Keratinocyte (primary cell): ENCODE measurements at regions not wholly inside any gene's neighbourhood (a gene's known extent, or its start where the extent isn't known, plus 50 kb on each side); places are given as distances from the start of the nearest gene placed in this dataset.

Experiments
- DNase-seq: peaks from one replicate; pipeline ENCODE4 v3.0.0-alpha.2; 2011; ENCODE audit warnings: low read depth, missing footprints, low spot score
- FAIRE-seq: peaks from 2 replicates; lab custom pipeline; 2011; peaks lifted over from hg19 to GRCh38; lab: Jason Lieb, UNC
- H2AFZ ChIP-seq: 2 replicates; pipeline ENCODE4 v1.6.0; 2012; ENCODE audit warnings: low read length, control low read depth, inconsistent platforms; ENCODE audit not compliant: control insufficient read depth
- H3K27ac ChIP-seq: 2 replicates; pipeline ENCODE4 v1.5.1; 2011; ENCODE audit warnings: low read length; ENCODE audit not compliant: control insufficient read depth, insufficient read depth
- H3K27me3 ChIP-seq: 3 replicates; pipeline ENCODE4 v1.6.0; 2011; ENCODE audit warnings: low read length; ENCODE audit not compliant: control insufficient read depth, insufficient read depth; ENCODE audit errors: extremely low read depth
- H3K36me3 ChIP-seq, 2 experiments: 2 replicates in 1 of 2; 3 replicates in 1 of 2; pipeline ENCODE4 v1.5.1; 2011; ENCODE audit warnings: low read length in 2 of 2, mild to moderate bottlenecking in 1 of 2; ENCODE audit not compliant: control insufficient read depth in 2 of 2, insufficient read depth in 2 of 2; ENCODE audit errors: extremely low read depth in 1 of 2
- H3K4me1 ChIP-seq: 3 replicates; pipeline ENCODE4 v1.5.1; 2011; ENCODE audit warnings: low read length; ENCODE audit not compliant: control insufficient read depth, insufficient read depth; ENCODE audit errors: extremely low read depth
- H3K4me2 ChIP-seq: 3 replicates; pipeline ENCODE4 v1.6.0; 2011; ENCODE audit warnings: low read depth, low read length; ENCODE audit not compliant: control insufficient read depth, insufficient read depth; ENCODE audit errors: extremely low read depth
- H3K4me3 ChIP-seq, 3 experiments: fragments of 200-600 bp in 1 of 3; sonication (generic) in 1 of 3; 2 replicates in 2 of 3; 3 replicates in 1 of 3; pipeline ENCODE4 v1.5.1; 2011 to 2016; ENCODE audit warnings: low read length in 3 of 3, mild to moderate bottlenecking in 3 of 3, control low read depth in 2 of 3, inconsistent platforms in 1 of 3, low read depth in 1 of 3, mixed read lengths in 1 of 3, mixed run types in 1 of 3, moderate library complexity in 1 of 3; ENCODE audit not compliant: control insufficient read depth in 2 of 3, insufficient read depth in 2 of 3; ENCODE audit errors: extremely low read depth in 1 of 3
- H3K79me2 ChIP-seq: 2 replicates; pipeline ENCODE4 v1.6.0; 2012; ENCODE audit warnings: low read length; ENCODE audit not compliant: control insufficient read depth, insufficient read depth
- H3K9ac ChIP-seq: 3 replicates; pipeline ENCODE4 v1.6.0; 2011; ENCODE audit warnings: low read length; ENCODE audit not compliant: control insufficient read depth, insufficient read depth; ENCODE audit errors: extremely low read depth
- H3K9me1 ChIP-seq: 3 replicates; pipeline ENCODE4 v1.6.0; 2011; ENCODE audit warnings: low read length; ENCODE audit not compliant: control insufficient read depth, insufficient read depth; ENCODE audit errors: extremely low read depth
- H3K9me3 ChIP-seq: 2 replicates; pipeline ENCODE4 v1.5.1; 2012; ENCODE audit warnings: low read depth, low read length; ENCODE audit not compliant: control insufficient read depth
- H4K20me1 ChIP-seq: 3 replicates; pipeline ENCODE4 v1.6.0; 2011; ENCODE audit warnings: low read length; ENCODE audit not compliant: control insufficient read depth, insufficient read depth; ENCODE audit errors: extremely low read depth
- EZH2 ChIP-seq: IDR thresholded peaks from one replicate; pipeline ENCODE4 v1.6.1; 2012; ENCODE audit warnings: inconsistent platforms, mild to moderate bottlenecking, low read length, moderate library complexity
- dilution Hi-C: fragments of 300-500 bp; cut with MboI; formaldehyde crosslinking; loops from one replicate; pipeline ENCODE4 v1.7.0; 2020; ENCODE audit warnings: low sequenced_read_pairs; ENCODE audit not compliant: extremely low pct_ligation_motif_present
- TF ChIP-seq, protein P1 (sequence below), 3 experiments: IDR thresholded peaks in 1 of 3; conservative IDR thresholded peaks in 1 of 3; optimal IDR thresholded peaks in 1 of 3; 2 replicates in 2 of 3; 3 replicates in 1 of 3; pipeline versions ENCODE3 to v1.5.1; 2011; ENCODE audit warnings: low read length in 3 of 3, mild to moderate bottlenecking in 3 of 3, moderate library complexity in 2 of 3, control low read depth in 1 of 3, inconsistent platforms in 1 of 3; ENCODE audit not compliant: insufficient read depth in 2 of 3; ENCODE audit errors: extremely low read depth in 1 of 3

DNA sequence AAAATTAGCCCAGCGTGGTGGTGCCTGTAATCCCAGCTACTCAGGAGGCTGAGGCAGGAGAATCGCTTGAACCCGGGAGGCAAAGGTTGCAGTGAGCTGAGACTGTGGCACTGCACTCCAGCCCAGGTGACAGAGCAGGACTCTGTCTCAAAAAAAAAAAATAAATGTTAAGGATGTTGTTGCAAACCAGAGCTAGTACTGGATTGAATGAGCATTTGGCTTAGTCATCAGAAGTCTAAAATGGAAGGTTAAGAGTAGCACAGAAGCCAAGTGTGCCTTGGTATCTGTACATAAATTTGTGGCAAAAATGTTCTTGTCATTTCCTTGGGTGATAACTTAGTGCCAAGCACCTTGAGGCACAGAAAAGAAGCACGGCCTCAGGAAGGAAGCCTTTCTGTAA is 50.6 kb upstream of the MED9 start:
- Histone ChIP-seq H3K36me3 (no peaks in the 10 kb centered on the region), H3K4me1 (no peaks in the 10 kb centered on the region), H3K4me3 (no peak overlapping the region), H3K79me2 (no peaks in the 10 kb centered on the region), H3K4me2 (no peak overlapping the region), H3K27ac (no peak overlapping the region), H3K9ac (no peak overlapping the region), H3K27me3 (peaks cover 18% of the 10 kb centered on the region), H3K9me1 (no peaks in the 10 kb centered on the region), H2AFZ (no peak overlapping the region), H3K9me3 (no peaks in the 10 kb centered on the region), H4K20me1 (no peaks in the 10 kb centered on the region)
- no peak for TF ChIP-seq EZH2
- TF ChIP-seq, protein P1, sequence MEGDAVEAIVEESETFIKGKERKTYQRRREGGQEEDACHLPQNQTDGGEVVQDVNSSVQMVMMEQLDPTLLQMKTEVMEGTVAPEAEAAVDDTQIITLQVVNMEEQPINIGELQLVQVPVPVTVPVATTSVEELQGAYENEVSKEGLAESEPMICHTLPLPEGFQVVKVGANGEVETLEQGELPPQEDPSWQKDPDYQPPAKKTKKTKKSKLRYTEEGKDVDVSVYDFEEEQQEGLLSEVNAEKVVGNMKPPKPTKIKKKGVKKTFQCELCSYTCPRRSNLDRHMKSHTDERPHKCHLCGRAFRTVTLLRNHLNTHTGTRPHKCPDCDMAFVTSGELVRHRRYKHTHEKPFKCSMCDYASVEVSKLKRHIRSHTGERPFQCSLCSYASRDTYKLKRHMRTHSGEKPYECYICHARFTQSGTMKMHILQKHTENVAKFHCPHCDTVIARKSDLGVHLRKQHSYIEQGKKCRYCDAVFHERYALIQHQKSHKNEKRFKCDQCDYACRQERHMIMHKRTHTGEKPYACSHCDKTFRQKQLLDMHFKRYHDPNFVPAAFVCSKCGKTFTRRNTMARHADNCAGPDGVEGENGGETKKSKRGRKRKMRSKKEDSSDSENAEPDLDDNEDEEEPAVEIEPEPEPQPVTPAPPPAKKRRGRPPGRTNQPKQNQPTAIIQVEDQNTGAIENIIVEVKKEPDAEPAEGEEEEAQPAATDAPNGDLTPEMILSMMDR (optimal IDR thresholded peaks at IDR 0.05 in 1 of 3, IDR thresholded peaks at IDR 0.05 in 1 of 3, conservative IDR thresholded peaks at IDR 0.05 in 1 of 3; ENCODE audit: extremely low read depth in 1 of 3, insufficient read depth in 2 of 3, low read length in 3 of 3) = no peak
- dilution Hi-C loops = no loop called here
- DNase-seq (no peak), FAIRE-seq (no peak)
